ENCODE measurements at regions not wholly inside any gene's neighbourhood (a gene's known extent, or its start where the extent isn't known, plus 50 kb on each side); places are given as distances from the start of the nearest gene placed in this dataset.

DNA sequence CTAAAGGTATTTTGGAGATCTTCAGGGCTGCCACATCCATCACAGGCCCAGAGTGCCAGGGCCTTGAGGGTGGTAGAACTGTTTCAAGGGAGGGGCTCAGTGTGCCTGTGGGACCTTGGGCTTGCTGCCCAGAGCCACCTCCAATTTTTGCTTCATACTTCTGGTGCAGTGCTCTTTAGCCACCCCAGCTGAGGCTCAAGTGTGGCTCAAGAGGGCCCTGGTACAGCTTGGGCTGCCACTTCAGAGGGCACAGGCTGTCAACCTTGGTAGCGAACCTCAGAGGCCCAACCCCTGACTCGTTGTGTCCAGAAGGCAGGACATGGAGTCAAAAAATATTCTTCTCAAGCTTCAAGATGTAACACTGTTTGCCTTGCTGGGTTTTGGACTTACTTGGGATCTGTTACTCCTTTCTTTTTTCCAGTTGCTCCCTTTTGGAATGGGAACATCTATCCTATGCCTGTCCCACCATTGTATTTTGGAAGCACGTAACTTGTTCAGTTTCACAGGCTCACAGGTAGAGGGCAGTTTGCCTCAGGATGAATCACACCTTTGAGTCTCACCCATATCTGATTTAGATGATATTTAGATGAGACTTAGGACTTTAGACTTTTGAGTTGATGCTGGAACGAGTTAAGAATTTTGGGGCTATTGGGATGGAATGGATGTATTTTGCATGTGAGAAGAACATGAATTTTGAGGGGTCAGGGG lies 224.8 kb downstream of the RPS24 start:
- TF ChIP-seq, protein P1, sequence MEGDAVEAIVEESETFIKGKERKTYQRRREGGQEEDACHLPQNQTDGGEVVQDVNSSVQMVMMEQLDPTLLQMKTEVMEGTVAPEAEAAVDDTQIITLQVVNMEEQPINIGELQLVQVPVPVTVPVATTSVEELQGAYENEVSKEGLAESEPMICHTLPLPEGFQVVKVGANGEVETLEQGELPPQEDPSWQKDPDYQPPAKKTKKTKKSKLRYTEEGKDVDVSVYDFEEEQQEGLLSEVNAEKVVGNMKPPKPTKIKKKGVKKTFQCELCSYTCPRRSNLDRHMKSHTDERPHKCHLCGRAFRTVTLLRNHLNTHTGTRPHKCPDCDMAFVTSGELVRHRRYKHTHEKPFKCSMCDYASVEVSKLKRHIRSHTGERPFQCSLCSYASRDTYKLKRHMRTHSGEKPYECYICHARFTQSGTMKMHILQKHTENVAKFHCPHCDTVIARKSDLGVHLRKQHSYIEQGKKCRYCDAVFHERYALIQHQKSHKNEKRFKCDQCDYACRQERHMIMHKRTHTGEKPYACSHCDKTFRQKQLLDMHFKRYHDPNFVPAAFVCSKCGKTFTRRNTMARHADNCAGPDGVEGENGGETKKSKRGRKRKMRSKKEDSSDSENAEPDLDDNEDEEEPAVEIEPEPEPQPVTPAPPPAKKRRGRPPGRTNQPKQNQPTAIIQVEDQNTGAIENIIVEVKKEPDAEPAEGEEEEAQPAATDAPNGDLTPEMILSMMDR (IDR thresholded peaks at IDR 0.05): peak in 2 of 6 experiments; percentile 14 to 35
- TF ChIP-seq POLR2A (IDR thresholded peaks at IDR 0.05): no peak

Data from thyroid gland (tissue), 4 donors.